GM21360 (cell line): ENCODE measurements at regions not wholly inside any gene's neighbourhood (a gene's known extent, or its start where the extent isn't known, plus 50 kb on each side); places are given as distances from the start of the nearest gene placed in this dataset.

Source experiments
- ATAC-seq: cut with Tn5 transposase; IDR thresholded peaks from one replicate; pipeline ENCODE4 v1.9.1; 2021; ENCODE audit warnings: mild to moderate bottlenecking, moderate library complexity; ENCODE audit not compliant: unreplicated experiment

GRCh38 chr2:18096836-18097405 is 218.5 kb downstream of the KCNS3 start:
- ATAC-seq, result no peak

- no peak for ATAC-seq
Observed at GRCh38 chr2:18094277-18094676, 215.8 kb downstream of the KCNS3 start.

- no peak for ATAC-seq
Observed at GRCh38 chr2:18093196-18093595, 214.7 kb downstream of the KCNS3 start.

- no peak for ATAC-seq
Observed at GRCh38 chr2:18092760-18093159, 214.3 kb downstream of the KCNS3 start.

GRCh38 chr2:18085593-18085992 is 207.1 kb downstream of the KCNS3 start:
- ATAC-seq, result no peak

GRCh38 chr2:18084376-18084775 is 205.9 kb downstream of the KCNS3 start:
- no peak for ATAC-seq

- no peak for ATAC-seq
Observed at GRCh38 chr2:18083806-18084205, 205.3 kb downstream of the KCNS3 start.

- no peak for ATAC-seq
Observed at GRCh38 chr2:18078216-18078615, 199.7 kb downstream of the KCNS3 start.

GRCh38 chr2:18077704-18078103 is 199.2 kb downstream of the KCNS3 start:
- no peak for ATAC-seq

GRCh38 chr2:18077231-18077630 is 198.8 kb downstream of the KCNS3 start:
- no peak for ATAC-seq

GRCh38 chr2:18074476-18074875 is 196.0 kb downstream of the KCNS3 start:
- ATAC-seq, result no peak

GRCh38 chr2:18073601-18074000 is 195.1 kb downstream of the KCNS3 start:
- ATAC-seq, result no peak

GRCh38 chr2:18067588-18068384 is 189.3 kb downstream of the KCNS3 start:
- no peak for ATAC-seq

- ATAC-seq, result no peak
Observed at GRCh38 chr2:18066894-18067293, 188.4 kb downstream of the KCNS3 start.

GRCh38 chr2:18066066-18066465 is 187.6 kb downstream of the KCNS3 start:
- ATAC-seq, result no peak

- no peak for ATAC-seq
Observed at GRCh38 chr2:18065249-18065648, 186.8 kb downstream of the KCNS3 start.

- ATAC-seq, result no peak
Observed at GRCh38 chr2:18063826-18064470, 185.5 kb downstream of the KCNS3 start.

- ATAC-seq, result no peak
Observed at GRCh38 chr2:18062892-18063291, 184.4 kb downstream of the KCNS3 start.

- ATAC-seq, result no peak
Observed at GRCh38 chr2:18061717-18062116, 183.2 kb downstream of the KCNS3 start.

- no peak for ATAC-seq
Observed at GRCh38 chr2:18057657-18058056, 179.2 kb downstream of the KCNS3 start.

- ATAC-seq, result no peak
Observed at GRCh38 chr2:18055290-18055689, 176.8 kb downstream of the KCNS3 start.

GRCh38 chr2:18050001-18050400 is 171.5 kb downstream of the KCNS3 start:
- ATAC-seq, result no peak
